ENCODE measurements at regions not wholly inside any gene's neighbourhood (a gene's known extent, or its start where the extent isn't known, plus 50 kb on each side); places are given as distances from the start of the nearest gene placed in this dataset.

DNA sequence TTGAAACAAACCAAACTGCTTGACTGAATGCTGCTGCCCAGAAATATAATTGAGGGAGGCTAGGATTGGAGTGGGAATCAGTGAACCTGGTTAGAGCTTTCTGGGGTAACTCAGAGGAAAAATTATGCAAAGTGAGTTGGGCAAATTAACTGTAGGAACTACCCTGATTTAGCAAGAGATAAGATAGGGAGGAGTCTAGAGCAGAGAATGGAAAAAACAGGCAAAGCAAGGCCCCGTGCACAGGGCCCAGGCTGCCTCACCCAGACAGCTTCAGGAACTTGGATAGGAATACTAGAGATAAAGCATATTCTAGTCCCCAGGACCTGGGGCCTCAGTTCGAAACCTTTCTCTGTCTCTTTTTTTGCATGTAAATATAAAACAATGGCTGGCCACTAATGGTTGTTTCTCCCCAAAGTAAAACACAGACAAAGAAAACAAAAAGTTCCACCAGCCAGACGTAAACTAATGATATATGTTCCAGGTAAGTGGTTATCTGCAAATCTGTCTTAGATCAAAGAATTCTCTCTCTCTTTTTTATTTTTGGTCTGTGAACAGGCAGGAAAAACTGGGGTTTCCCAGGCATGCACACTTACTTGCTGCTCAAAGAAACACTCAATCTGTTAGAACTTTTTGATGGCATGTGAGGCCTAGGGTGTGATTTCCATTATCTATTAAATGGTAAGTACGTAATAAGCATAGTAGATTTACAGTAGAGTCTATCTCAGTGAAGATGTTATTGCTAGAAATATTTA lies 168.1 kb upstream of the MAP3K1 start:
- TF ChIP-seq, protein P1, sequence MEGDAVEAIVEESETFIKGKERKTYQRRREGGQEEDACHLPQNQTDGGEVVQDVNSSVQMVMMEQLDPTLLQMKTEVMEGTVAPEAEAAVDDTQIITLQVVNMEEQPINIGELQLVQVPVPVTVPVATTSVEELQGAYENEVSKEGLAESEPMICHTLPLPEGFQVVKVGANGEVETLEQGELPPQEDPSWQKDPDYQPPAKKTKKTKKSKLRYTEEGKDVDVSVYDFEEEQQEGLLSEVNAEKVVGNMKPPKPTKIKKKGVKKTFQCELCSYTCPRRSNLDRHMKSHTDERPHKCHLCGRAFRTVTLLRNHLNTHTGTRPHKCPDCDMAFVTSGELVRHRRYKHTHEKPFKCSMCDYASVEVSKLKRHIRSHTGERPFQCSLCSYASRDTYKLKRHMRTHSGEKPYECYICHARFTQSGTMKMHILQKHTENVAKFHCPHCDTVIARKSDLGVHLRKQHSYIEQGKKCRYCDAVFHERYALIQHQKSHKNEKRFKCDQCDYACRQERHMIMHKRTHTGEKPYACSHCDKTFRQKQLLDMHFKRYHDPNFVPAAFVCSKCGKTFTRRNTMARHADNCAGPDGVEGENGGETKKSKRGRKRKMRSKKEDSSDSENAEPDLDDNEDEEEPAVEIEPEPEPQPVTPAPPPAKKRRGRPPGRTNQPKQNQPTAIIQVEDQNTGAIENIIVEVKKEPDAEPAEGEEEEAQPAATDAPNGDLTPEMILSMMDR (IDR thresholded peaks at IDR 0.05), result no peak
- TF ChIP-seq EP300 (IDR thresholded peaks at IDR 0.05) (no peak), POLR2A (IDR thresholded peaks at IDR 0.05) (no peak), POLR2AphosphoS5 (IDR thresholded peaks at IDR 0.05) (no peak)

Data from upper lobe of left lung (tissue), 4 donors.